B cell (primary cell): ENCODE measurements at regions not wholly inside any gene's neighbourhood (a gene's known extent, or its start where the extent isn't known, plus 50 kb on each side); places are given as distances from the start of the nearest gene placed in this dataset.

Experiments used
- EZH2 ChIP-seq: IDR thresholded peaks from 2 replicates; pipeline ENCODE4 v1.6.1; 2012; ENCODE audit warnings: borderline replicate concordance, low read depth, mild to moderate bottlenecking, moderate library complexity, low read length; ENCODE audit not compliant: insufficient read depth, poor library complexity, severe bottlenecking
- TF ChIP-seq, protein P1 (sequence below): fragments of 200-600 bp; IDR thresholded peaks from one replicate; pipeline ENCODE4 v1.8.0; 2022; ENCODE audit warnings: antibody characterized with exemption, mild to moderate bottlenecking

DNA sequence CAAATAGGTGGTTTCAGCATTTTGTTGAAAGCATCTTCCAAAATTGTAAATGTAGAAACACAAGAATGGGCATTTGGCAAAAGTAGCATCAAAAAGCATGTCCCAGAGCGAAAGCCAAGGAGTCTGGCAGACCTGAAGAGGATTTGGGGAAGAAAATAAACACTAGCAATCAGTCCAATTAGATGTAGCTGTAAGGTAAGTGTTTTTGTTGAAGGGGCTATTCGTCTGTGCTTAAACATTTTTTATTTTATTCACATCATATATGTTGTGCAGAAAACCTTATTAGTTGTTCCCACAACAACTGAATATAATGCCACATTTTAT, 954.1 kb upstream of the COX7C start:
- TF ChIP-seq, protein P1, sequence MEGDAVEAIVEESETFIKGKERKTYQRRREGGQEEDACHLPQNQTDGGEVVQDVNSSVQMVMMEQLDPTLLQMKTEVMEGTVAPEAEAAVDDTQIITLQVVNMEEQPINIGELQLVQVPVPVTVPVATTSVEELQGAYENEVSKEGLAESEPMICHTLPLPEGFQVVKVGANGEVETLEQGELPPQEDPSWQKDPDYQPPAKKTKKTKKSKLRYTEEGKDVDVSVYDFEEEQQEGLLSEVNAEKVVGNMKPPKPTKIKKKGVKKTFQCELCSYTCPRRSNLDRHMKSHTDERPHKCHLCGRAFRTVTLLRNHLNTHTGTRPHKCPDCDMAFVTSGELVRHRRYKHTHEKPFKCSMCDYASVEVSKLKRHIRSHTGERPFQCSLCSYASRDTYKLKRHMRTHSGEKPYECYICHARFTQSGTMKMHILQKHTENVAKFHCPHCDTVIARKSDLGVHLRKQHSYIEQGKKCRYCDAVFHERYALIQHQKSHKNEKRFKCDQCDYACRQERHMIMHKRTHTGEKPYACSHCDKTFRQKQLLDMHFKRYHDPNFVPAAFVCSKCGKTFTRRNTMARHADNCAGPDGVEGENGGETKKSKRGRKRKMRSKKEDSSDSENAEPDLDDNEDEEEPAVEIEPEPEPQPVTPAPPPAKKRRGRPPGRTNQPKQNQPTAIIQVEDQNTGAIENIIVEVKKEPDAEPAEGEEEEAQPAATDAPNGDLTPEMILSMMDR, result no peak
- no peak for TF ChIP-seq EZH2
